GM12878 (cell line): ENCODE measurements at regions not wholly inside any gene's neighbourhood (a gene's known extent, or its start where the extent isn't known, plus 50 kb on each side); places are given as distances from the start of the nearest gene placed in this dataset.

ENCODE experiments used
- CUX1 ChIP-seq: IDR thresholded peaks from 2 replicates; pipeline ENCODE4 v1.6.1; 2012; ENCODE audit warnings: improper control_type of control experiment, low read depth, low read length; ENCODE audit not compliant: insufficient replicate concordance
- PRDM15 ChIP-seq: fragments of 450-650 bp; formaldehyde crosslinking; IDR thresholded peaks from 2 replicates; pipeline ENCODE4 v1.4.0; 2020; ENCODE audit warnings: mild to moderate bottlenecking, moderate library complexity

- no peak for TF ChIP-seq PRDM15 (CRISPR knock-in tag)
- TF ChIP-seq CUX1: no peak
Observed at GRCh38 chr2:144206019-144206418, 313.9 kb downstream of the ZEB2 start (continued).
